ENCODE measurements at regions not wholly inside any gene's neighbourhood (a gene's known extent, or its start where the extent isn't known, plus 50 kb on each side); places are given as distances from the start of the nearest gene placed in this dataset.

DNA sequence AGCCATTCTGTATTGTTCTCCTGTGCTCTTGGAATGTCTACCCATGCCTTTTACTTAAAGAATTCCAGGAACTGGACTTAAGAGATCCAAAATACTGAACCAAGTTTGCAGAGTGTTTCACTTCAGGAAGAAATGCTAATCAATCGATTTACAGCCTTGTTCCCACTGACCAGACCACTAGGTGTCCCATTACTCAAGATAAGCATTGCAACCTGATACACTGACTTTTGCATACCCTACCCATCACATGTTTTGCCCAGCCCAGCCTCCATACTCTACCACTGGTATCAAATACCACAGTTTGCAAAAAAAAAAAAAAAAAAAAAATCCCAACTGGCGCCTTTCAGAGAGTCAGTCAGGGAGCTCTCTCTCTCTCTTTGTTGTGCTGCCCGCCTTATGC lies 550.8 kb downstream of the CDH9 start:
- H4K20me1 ChIP-seq (replicated peaks; ENCODE audit: control insufficient read depth, extremely low read depth, insufficient read depth, low read length): no peaks in the 10 kb centered on the region
- H3K9ac ChIP-seq (replicated peaks; ENCODE audit: extremely low read depth, insufficient read depth, low read length): no peak overlapping the region
- H3K4me2 ChIP-seq (ENCODE audit: insufficient read depth, low read length): no peak overlapping the region
- no peaks in the 10 kb centered on the region for H3K36me3 ChIP-seq (ENCODE audit: control insufficient read depth in 2 of 2, extremely low read depth in 1 of 2, insufficient read depth in 2 of 2, low read length in 2 of 2)
- TF ChIP-seq, protein P1, sequence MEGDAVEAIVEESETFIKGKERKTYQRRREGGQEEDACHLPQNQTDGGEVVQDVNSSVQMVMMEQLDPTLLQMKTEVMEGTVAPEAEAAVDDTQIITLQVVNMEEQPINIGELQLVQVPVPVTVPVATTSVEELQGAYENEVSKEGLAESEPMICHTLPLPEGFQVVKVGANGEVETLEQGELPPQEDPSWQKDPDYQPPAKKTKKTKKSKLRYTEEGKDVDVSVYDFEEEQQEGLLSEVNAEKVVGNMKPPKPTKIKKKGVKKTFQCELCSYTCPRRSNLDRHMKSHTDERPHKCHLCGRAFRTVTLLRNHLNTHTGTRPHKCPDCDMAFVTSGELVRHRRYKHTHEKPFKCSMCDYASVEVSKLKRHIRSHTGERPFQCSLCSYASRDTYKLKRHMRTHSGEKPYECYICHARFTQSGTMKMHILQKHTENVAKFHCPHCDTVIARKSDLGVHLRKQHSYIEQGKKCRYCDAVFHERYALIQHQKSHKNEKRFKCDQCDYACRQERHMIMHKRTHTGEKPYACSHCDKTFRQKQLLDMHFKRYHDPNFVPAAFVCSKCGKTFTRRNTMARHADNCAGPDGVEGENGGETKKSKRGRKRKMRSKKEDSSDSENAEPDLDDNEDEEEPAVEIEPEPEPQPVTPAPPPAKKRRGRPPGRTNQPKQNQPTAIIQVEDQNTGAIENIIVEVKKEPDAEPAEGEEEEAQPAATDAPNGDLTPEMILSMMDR (IDR thresholded peaks at IDR 0.05; ENCODE audit: extremely low read depth in 1 of 2, insufficient read depth in 1 of 2, low read depth in 1 of 2, low read length in 2 of 2): no peak
- TF ChIP-seq POLR2A (IDR thresholded peaks at IDR 0.05; ENCODE audit: low read depth, low read length): no peak
- TF ChIP-seq GATA2 (IDR thresholded peaks at IDR 0.05; ENCODE audit: insufficient read depth, insufficient read length, low read depth, low read length): no peak
- no peak for TF ChIP-seq MYC (IDR thresholded peaks at IDR 0.05; ENCODE audit: low read depth, low read length)
- TF ChIP-seq EZH2 (IDR thresholded peaks at IDR 0.05; ENCODE audit: borderline replicate concordance, low read depth, low read length, severe bottlenecking): no peak
- TF ChIP-seq, protein P2, sequence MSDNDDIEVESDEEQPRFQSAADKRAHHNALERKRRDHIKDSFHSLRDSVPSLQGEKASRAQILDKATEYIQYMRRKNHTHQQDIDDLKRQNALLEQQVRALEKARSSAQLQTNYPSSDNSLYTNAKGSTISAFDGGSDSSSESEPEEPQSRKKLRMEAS (IDR thresholded peaks at IDR 0.05; ENCODE audit: insufficient read depth, insufficient read length): no peak
- no peak for TF ChIP-seq FOS (IDR thresholded peaks at IDR 0.05; ENCODE audit: borderline replicate concordance, insufficient read depth, low read length)
- no peak for TF ChIP-seq JUN (IDR thresholded peaks at IDR 0.05; ENCODE audit: borderline replicate concordance, insufficient read depth, insufficient read length, low read depth)
- intact Hi-C loops (cut with micrococcal nuclease) (no loop called here), dilution Hi-C loops (cut with MboI; ENCODE audit: extremely low pct_ligation_motif_present, low sequenced_read_pairs) (no loop called here)
- ChIA-PET POLR2A (no interaction called here), CTCF (no interaction called here)
- no peak overlapping the region for H3K27ac ChIP-seq (ENCODE audit: insufficient read depth, low read depth, low read length)
- FAIRE-seq (no peak), DNase-seq (ENCODE audit: low read depth, low spot score) (no peak)
- BruUV-seq (replicated peaks): no TSS peak
- H2AFZ ChIP-seq (ENCODE audit: low read depth, low read length): no peak overlapping the region
- no peak overlapping the region for H3K4me3 ChIP-seq (replicated peaks in 1 of 3; ENCODE audit: insufficient read depth in 1 of 3, low read depth in 1 of 3, low read length in 3 of 3)
- no peaks in the 10 kb centered on the region for H3K9me1 ChIP-seq (replicated peaks; ENCODE audit: control insufficient read depth, extremely low read depth, insufficient read depth, low read length)
- H3K4me1 ChIP-seq (ENCODE audit: control insufficient read depth, extremely low read depth, insufficient read depth, low read length): no peaks in the 10 kb centered on the region
- peaks cover 6% of the 10 kb centered on the region for H3K9me3 ChIP-seq (replicated peaks; ENCODE audit: control insufficient read depth, insufficient read depth, low read length)
- no peaks in the 10 kb centered on the region for H3K27me3 ChIP-seq (ENCODE audit: control insufficient read depth in 2 of 2, insufficient read depth in 2 of 2, low read length in 2 of 2)
- H3K79me2 ChIP-seq (ENCODE audit: control insufficient read depth, insufficient read depth, low read length): no peaks in the 10 kb centered on the region
